ENCODE measurements at regions not wholly inside any gene's neighbourhood (a gene's known extent, or its start where the extent isn't known, plus 50 kb on each side); places are given as distances from the start of the nearest gene placed in this dataset.

DNA sequence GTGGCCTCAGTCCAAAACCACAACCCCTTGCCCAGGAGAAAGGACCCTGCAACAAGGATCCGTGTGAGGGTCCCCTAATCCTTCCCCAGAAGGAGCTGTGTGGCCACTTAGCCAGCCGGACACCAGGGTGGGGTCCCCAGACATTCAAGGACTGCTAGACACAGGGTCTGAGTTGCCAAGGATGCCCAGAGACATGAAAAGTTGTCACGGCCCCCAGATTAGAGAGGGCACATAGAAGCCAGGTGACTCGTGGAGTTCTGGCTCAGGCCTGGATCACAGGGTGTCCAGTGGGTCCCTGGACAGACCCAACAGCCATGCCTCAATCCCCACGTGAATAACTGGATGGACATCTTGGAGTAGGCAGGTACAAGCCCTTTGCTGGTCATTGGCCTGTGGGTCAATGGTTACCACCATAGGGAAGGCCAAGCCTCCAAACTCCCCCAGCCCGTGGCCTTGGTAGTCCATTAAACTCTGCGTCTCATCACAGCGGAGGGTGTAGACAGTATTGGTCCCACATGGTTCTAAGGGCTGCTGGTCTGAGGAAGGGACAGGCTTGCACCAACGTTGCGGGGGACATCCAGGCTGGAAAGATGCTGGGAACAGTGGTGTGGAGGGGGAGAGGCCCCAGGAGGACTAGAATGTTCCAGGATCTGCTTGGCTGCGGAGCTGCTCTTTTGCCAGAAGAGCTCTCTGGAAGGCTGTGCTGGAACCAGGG is 205.9 kb upstream of the PPP2R2D start:
- TF ChIP-seq, protein P1, sequence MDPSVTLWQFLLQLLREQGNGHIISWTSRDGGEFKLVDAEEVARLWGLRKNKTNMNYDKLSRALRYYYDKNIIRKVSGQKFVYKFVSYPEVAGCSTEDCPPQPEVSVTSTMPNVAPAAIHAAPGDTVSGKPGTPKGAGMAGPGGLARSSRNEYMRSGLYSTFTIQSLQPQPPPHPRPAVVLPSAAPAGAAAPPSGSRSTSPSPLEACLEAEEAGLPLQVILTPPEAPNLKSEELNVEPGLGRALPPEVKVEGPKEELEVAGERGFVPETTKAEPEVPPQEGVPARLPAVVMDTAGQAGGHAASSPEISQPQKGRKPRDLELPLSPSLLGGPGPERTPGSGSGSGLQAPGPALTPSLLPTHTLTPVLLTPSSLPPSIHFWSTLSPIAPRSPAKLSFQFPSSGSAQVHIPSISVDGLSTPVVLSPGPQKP (IDR thresholded peaks at IDR 0.05; ENCODE audit: low read depth, low read length) = no peak
- no peak for TF ChIP-seq CTCF (IDR thresholded peaks at IDR 0.05)
- no peak for TF ChIP-seq ESRRA (IDR thresholded peaks at IDR 0.05; ENCODE audit: borderline replicate concordance, low read length)
- no peak for TF ChIP-seq KDM1A (IDR thresholded peaks at IDR 0.05; ENCODE audit: low read depth)
- no peak for TF ChIP-seq CEBPB (IDR thresholded peaks at IDR 0.05)
- TF ChIP-seq USF2 (IDR thresholded peaks at IDR 0.05) = no peak
- no peak for TF ChIP-seq POLR2A (IDR thresholded peaks at IDR 0.05; ENCODE audit: low read length)
- TF ChIP-seq, protein P2, sequence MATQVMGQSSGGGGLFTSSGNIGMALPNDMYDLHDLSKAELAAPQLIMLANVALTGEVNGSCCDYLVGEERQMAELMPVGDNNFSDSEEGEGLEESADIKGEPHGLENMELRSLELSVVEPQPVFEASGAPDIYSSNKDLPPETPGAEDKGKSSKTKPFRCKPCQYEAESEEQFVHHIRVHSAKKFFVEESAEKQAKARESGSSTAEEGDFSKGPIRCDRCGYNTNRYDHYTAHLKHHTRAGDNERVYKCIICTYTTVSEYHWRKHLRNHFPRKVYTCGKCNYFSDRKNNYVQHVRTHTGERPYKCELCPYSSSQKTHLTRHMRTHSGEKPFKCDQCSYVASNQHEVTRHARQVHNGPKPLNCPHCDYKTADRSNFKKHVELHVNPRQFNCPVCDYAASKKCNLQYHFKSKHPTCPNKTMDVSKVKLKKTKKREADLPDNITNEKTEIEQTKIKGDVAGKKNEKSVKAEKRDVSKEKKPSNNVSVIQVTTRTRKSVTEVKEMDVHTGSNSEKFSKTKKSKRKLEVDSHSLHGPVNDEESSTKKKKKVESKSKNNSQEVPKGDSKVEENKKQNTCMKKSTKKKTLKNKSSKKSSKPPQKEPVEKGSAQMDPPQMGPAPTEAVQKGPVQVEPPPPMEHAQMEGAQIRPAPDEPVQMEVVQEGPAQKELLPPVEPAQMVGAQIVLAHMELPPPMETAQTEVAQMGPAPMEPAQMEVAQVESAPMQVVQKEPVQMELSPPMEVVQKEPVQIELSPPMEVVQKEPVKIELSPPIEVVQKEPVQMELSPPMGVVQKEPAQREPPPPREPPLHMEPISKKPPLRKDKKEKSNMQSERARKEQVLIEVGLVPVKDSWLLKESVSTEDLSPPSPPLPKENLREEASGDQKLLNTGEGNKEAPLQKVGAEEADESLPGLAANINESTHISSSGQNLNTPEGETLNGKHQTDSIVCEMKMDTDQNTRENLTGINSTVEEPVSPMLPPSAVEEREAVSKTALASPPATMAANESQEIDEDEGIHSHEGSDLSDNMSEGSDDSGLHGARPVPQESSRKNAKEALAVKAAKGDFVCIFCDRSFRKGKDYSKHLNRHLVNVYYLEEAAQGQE (IDR thresholded peaks at IDR 0.05) = no peak
